Naive B cell (primary cell): ENCODE measurements at regions not wholly inside any gene's neighbourhood (a gene's known extent, or its start where the extent isn't known, plus 50 kb on each side); places are given as distances from the start of the nearest gene placed in this dataset.

Experiments
- ATAC-seq, 2 donors: fragments of 150-1000 bp; cut with Tn5 transposase; 2 replicates each; pipeline ENCODE4 v1.10.0; 2021; ENCODE audit warnings: low read depth in 2 of 2, mild to moderate bottlenecking in 2 of 2, moderate library complexity in 2 of 2
- DNase-seq: peaks from one replicate; pipeline ENCODE4 v3.0.0; 2022
- H3K27ac Mint-ChIP-seq, 6 donors: one replicate each; pipeline ENCODE4 v1.8.0; 2020 to 2022; ENCODE audit warnings: mild to moderate bottlenecking in 6 of 6, mixed read lengths in 6 of 6, moderate library complexity in 5 of 6, inconsistent platforms in 2 of 6
- H3K27me3 Mint-ChIP-seq, 3 donors: one replicate each; pipeline ENCODE4 v1.8.0; 2021 to 2022; ENCODE audit warnings: mixed read lengths in 3 of 3, mild to moderate bottlenecking in 1 of 3
- H3K36me3 Mint-ChIP-seq, 2 donors: one replicate each; pipeline ENCODE4 v1.8.0; 2020 to 2022; ENCODE audit warnings: mixed read lengths in 2 of 2, inconsistent platforms in 1 of 2, mild to moderate bottlenecking in 1 of 2
- H3K4me1 Mint-ChIP-seq, 3 donors: one replicate each; pipeline ENCODE4 v1.8.0; 2020 to 2022; ENCODE audit warnings: mixed read lengths in 3 of 3, inconsistent platforms in 1 of 3, mild to moderate bottlenecking in 1 of 3, moderate library complexity in 1 of 3
- H3K4me3 Mint-ChIP-seq, 8 donors: one replicate each; pipeline ENCODE4 v1.8.0; 2020 to 2022; ENCODE audit warnings: mild to moderate bottlenecking in 8 of 8, mixed read lengths in 8 of 8, moderate library complexity in 8 of 8, inconsistent platforms in 2 of 8
- H3K9me3 Mint-ChIP-seq, 7 donors: one replicate each; pipeline ENCODE4 v1.8.0; 2020 to 2022; ENCODE audit warnings: mixed read lengths in 7 of 7, mild to moderate bottlenecking in 5 of 7, inconsistent platforms in 2 of 7, moderate library complexity in 1 of 7

DNA sequence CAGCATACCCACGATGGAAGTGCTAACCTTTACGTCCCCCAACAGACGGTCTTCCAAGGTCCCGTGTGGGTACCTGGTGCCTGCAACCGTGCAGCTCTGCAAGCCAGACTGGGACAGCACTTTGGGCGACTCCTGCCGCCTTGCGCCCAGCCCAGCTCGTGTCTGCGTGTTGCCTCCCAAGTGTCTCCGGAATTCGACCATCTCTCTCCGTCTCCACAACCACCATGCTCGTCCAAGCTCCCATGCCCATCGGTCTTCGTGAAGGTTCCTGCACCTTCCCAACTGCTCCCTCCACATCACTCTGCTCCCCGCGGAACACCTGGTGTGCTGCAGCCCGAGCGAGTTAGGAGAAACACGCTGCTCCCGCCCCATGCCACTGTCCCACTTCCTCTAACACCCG is 173.2 kb upstream of the AFDN start:
- no peaks in the 10 kb centered on the region for H3K27me3 Mint-ChIP-seq
- no peaks in the 10 kb centered on the region for H3K36me3 Mint-ChIP-seq
- DNase-seq (no peak), ATAC-seq (no peak)
- no peaks in the 10 kb centered on the region for H3K4me1 Mint-ChIP-seq
- H3K27ac Mint-ChIP-seq = no peak overlapping the region
- H3K4me3 Mint-ChIP-seq = peak overlapping the region in 1 of 8 donors; percentile 53
- peaks cover 0 to 8% (median 2%) of the 10 kb centered on the region in 7 donors for H3K9me3 Mint-ChIP-seq

DNA sequence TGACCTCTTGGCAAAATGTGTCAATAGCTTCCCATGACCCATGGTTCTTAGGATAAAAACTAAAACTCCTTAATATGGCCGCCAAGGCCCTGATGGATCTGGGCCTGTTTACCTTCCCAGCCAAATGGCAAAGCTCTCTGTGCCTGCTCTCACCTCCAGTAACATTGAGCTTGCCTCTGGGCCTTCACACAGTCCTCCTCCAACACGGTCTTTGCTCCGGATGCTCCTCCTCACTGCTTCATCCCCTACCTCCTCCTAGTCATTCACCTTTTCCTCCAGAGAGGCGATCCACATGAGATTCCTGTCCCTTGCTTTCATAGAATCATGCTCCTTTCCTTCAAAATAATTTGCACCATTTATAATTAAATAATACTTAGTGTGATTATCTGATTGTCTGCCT is 172.3 kb upstream of the AFDN start:
- H3K36me3 Mint-ChIP-seq = no peaks in the 10 kb centered on the region
- H3K4me3 Mint-ChIP-seq = no peak overlapping the region
- no peak overlapping the region for H3K27ac Mint-ChIP-seq
- H3K27me3 Mint-ChIP-seq = no peaks in the 10 kb centered on the region
- no peaks in the 10 kb centered on the region for H3K4me1 Mint-ChIP-seq
- DNase-seq (no peak), ATAC-seq (no peak)
- H3K9me3 Mint-ChIP-seq = peaks cover 0 to 8% (median 2%) of the 10 kb centered on the region in 7 donors

DNA sequence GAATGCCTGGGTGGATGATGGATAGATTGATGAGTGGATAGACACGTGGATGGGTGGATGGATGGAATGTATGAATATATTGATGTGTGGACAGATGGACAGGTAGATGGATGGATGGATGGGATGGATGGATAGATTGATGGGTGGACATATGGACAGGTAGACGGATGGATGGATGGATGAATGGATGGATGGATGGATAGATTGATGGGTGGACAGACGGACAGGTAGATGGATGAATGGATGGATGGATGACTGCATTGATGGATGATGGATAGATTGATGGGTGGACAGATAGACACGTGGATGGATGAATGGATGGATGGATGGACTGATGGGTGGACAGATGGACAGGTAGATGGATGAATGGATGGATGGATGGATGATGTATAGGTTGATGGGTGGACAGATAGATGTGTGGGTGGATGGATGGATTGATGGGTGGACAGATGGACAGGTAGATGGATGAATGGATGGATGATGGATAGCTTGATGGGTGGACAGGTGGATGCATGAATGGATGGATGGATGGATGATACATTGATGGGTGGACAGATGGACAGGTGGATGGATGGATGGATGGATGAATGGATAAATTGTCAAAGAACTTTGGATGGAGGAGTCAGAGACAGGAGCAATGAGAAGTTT is 171.4 kb upstream of the AFDN start:
- no peaks in the 10 kb centered on the region for H3K36me3 Mint-ChIP-seq
- H3K9me3 Mint-ChIP-seq = peaks cover 0 to 8% (median 2%) of the 10 kb centered on the region in 7 donors
- ATAC-seq (no peak), DNase-seq (no peak)
- no peaks in the 10 kb centered on the region for H3K27me3 Mint-ChIP-seq
- no peaks in the 10 kb centered on the region for H3K4me1 Mint-ChIP-seq
- H3K27ac Mint-ChIP-seq = no peak overlapping the region
- no peak overlapping the region for H3K4me3 Mint-ChIP-seq

DNA sequence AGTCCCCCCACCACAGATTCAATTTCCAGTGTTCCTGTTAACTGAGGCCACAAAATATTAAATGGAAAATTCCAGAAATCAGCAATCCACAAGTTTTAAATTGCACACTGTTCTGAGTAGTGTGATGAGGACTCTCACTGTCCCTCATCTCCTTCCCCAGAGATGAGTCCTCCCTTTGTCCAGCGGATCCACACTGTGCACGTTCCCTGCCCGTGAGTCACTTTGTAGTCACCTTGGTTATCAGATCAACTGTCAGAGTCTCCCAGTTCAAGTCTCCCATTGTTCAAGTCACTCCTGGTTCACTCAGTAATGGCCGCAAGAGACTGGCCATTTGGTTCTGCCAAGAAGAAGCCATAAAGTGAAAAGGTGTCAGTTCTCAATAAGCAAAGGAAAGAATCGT is 168.6 kb upstream of the AFDN start:
- DNase-seq (no peak), ATAC-seq (no peak)
- peaks cover 0 to 6% (median 2%) of the 10 kb centered on the region in 7 donors for H3K9me3 Mint-ChIP-seq
- H3K4me1 Mint-ChIP-seq = no peaks in the 10 kb centered on the region
- no peaks in the 10 kb centered on the region for H3K36me3 Mint-ChIP-seq
- H3K27ac Mint-ChIP-seq = peak overlapping the region in 1 of 6 donors; percentile 30
- no peak overlapping the region for H3K4me3 Mint-ChIP-seq
- no peaks in the 10 kb centered on the region for H3K27me3 Mint-ChIP-seq

DNA sequence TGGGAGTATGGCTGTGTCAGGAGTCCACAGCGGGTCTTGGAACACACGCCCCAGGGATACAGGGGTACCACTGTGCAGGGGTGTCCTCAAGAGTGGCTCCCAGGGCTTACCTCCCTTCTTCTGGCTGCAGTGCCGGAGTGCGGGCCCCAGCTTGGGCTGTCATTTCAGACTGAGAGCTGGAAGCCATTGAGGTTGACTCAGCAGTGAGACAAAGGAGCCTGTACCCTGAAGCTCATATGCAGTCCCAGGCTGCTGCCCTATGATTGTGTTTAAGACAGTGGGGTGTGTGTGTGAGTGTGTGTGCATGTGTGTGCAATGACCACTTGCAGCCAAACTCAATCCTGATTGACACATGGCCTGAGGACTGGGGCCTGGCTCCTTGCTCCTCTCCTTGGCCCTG is 167.7 kb upstream of the AFDN start:
- Mint-ChIP-seq H3K4me1 (no peaks in the 10 kb centered on the region), H3K4me3 (no peak overlapping the region), H3K27me3 (peaks cover 0 to under 1% (median 0%) of the 10 kb centered on the region in 3 donors), H3K9me3 (peaks cover 0 to 2% (median 0%) of the 10 kb centered on the region in 7 donors), H3K36me3 (no peaks in the 10 kb centered on the region), H3K27ac (peak overlapping the region in 1 of 6 donors; percentile 22)
- ATAC-seq (no peak), DNase-seq (no peak)

DNA sequence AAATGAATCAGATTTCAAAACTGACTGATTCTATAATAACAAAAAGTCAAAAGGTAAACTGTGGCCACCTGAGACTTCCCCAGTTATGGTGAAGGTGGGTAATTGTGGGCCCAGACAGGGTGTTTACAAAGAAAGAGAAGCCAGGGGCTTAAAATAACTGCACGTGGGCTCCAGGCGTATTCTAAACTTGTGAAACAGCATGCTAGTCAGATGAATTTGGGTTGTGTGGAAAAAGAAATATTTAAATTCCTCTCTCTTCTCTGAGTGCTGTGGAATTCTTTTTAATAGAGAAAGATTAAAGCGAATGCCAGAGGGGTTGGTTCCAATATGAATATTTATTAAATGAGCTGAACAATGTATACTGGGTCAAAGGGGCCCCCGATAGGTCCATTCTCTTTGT is 166.3 kb upstream of the AFDN start:
- H3K4me1 Mint-ChIP-seq = no peaks in the 10 kb centered on the region

DNA sequence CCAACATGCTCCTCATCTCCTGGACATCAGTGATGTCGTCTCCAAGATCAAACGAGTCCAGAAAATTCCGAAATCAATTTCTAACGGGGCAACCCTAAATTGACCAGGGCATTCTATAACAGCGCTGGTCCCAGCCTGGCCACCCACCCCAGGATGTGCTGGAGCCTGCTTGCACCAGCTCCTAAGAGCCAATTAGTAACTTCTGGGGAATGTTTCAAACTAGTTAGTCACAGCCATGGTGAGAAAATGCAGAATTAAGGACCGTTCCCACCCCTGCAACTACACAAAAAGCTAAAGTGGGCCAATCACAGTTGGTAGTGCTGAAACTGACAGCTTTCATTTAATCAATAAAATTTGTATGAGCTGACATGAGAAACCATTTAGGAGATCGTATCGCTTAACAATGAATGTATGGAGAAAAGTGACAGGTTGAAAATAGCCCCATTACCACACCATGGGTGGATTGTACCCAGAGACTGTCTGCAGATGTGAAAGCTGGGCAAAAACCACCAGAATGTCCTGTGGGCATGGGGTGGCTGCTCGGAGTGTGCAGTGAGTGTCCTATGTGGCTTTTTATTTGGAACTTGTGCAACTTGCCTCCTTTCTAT is 165.7 kb upstream of the AFDN start:
- no peak for DNase-seq
- ATAC-seq = no peak
- no peak overlapping the region for H3K27ac Mint-ChIP-seq
- H3K4me3 Mint-ChIP-seq = no peak overlapping the region
- H3K4me1 Mint-ChIP-seq = no peaks in the 10 kb centered on the region
- peaks cover 0 to 2% (median 0%) of the 10 kb centered on the region in 7 donors for H3K9me3 Mint-ChIP-seq
- H3K36me3 Mint-ChIP-seq = no peaks in the 10 kb centered on the region
- H3K27me3 Mint-ChIP-seq = peaks cover 0 to 8% (median 3%) of the 10 kb centered on the region in 3 donors

More for the DNA sequence above, 166.3 kb upstream of the AFDN start:
- no peak for DNase-seq
- Mint-ChIP-seq H3K4me3 (no peak overlapping the region), H3K27me3 (peaks cover 0 to 8% (median 0%) of the 10 kb centered on the region in 3 donors), H3K9me3 (peaks cover 0 to 2% (median 0%) of the 10 kb centered on the region in 7 donors), H3K27ac (no peak overlapping the region), H3K36me3 (no peaks in the 10 kb centered on the region)
- ATAC-seq = no peak

DNA sequence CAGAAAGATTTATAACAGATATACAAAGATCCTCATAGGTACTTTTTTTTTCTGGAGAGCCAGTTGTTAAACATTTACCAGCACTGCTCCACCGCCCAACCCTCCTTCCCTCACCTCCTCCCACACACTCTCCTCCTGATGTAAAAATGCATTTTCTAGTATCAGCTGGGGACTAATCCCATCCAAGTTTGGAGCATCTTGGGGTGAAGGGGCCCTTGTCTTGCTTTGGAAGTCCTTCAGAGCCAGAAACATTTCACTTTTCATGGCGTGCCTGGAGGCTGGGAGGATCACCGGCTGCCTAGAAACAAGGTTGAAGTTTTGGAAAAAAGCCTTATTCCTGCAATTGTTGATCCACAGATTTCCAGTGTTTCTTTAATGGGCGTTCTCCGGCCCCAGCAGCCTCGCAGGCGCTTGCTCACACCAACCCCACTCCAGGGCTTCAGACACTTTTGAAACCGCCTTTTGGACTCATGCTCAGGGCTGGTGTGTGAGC is 165.1 kb upstream of the AFDN start:
- H3K27ac Mint-ChIP-seq = no peak overlapping the region
- H3K4me1 Mint-ChIP-seq = no peaks in the 10 kb centered on the region
- ATAC-seq = no peak
- peaks cover 0 to 2% (median 0%) of the 10 kb centered on the region in 7 donors for H3K9me3 Mint-ChIP-seq
- DNase-seq = no peak
- H3K36me3 Mint-ChIP-seq = no peaks in the 10 kb centered on the region
- H3K4me3 Mint-ChIP-seq = no peak overlapping the region
- peaks cover 4 to 8% (median 8%) of the 10 kb centered on the region in 3 donors for H3K27me3 Mint-ChIP-seq

DNA sequence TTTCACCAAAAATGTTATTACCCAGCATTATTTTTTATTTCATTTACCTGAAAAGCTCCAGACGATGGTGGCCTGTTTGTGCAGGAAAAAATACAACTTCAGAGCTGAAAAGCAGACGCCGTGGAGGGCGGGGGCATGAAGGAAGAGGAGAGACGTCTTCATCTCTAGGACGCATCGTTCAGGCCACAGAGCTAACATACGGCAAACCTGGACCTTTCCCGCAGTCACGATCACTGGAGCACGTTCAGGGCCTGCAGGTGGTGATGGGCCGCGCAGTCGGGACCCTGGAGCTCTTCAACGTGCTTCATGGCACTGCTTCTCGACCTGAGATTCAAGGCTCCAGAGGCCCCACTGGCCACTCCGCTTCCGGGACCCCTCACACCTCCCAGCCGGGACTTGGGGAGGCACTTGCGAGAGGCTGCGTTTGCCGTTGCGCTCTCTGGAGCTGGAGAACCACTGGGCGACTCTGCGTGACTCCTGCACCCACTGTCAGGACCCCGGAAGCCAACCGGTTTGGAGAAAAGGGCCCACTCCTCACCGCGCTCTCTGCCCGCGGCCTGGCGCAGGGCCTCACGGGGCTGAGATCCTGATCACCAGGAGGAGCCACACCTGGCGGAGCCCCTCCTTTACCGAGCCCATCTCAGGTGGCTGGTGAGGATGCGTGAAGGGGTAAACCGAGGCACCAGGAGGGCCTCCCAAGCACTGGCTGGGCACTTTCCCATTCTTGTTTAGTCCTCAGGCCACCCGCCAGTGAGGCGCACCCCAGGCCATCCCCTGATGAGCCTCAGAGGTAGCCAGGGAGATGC is 164.4 kb upstream of the AFDN start:
- Mint-ChIP-seq H3K27ac (no peak overlapping the region), H3K27me3 (peaks cover 8 to 11% (median 8%) of the 10 kb centered on the region in 3 donors), H3K4me1 (no peaks in the 10 kb centered on the region), H3K9me3 (peaks cover 0 to 2% (median 0%) of the 10 kb centered on the region in 7 donors), H3K4me3 (no peak overlapping the region), H3K36me3 (no peaks in the 10 kb centered on the region)
- DNase-seq (no peak), ATAC-seq (no peak)

DNA sequence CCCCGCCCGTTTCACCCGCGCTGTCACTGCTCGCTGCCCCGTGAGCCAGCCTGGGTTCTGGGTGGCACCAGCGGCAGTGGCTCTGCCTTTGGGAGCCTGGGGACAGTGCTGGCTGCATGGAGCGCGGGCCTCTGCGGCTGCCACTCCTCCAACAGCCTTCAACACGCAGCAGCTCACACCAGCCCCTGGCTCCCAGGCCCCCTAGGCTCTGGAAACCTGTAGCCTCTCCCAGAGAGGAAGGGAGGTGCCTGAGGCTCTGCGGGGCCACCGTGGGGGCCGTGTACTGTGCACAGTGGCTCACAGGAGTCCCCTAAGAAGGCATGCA is 163.9 kb upstream of the AFDN start:
- Mint-ChIP-seq H3K4me3 (no peak overlapping the region), H3K36me3 (no peaks in the 10 kb centered on the region), H3K9me3 (peaks cover 0 to 2% (median 0%) of the 10 kb centered on the region in 7 donors), H3K4me1 (no peaks in the 10 kb centered on the region), H3K27ac (no peak overlapping the region), H3K27me3 (peaks cover 8 to 16% (median 8%) of the 10 kb centered on the region in 3 donors)
- ATAC-seq (no peak), DNase-seq (no peak)

DNA sequence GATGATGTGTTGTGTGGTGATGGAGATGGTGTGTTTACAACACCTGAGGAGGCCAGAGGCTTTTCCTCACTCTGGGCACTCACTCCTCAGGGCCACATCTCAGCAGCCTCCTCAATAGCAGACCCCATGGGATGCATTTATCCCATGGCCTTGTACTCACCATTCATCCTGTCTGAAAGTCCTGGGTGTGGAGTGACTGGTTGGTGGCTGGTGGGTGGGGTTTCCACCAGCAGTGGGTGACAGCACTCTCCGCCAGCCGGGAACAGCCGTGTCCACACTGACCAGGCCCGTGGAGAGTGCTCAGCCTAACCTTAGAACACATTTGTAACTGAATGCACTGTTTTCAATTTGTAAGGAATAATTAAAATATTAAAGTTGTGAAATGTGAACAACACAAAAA is 163.4 kb upstream of the AFDN start:
- Mint-ChIP-seq H3K4me1 (no peaks in the 10 kb centered on the region), H3K27me3 (peaks cover 8 to 20% (median 8%) of the 10 kb centered on the region in 3 donors), H3K4me3 (no peak overlapping the region), H3K27ac (no peak overlapping the region), H3K9me3 (no peaks in the 10 kb centered on the region), H3K36me3 (no peaks in the 10 kb centered on the region)
- no peak for ATAC-seq
- no peak for DNase-seq

DNA sequence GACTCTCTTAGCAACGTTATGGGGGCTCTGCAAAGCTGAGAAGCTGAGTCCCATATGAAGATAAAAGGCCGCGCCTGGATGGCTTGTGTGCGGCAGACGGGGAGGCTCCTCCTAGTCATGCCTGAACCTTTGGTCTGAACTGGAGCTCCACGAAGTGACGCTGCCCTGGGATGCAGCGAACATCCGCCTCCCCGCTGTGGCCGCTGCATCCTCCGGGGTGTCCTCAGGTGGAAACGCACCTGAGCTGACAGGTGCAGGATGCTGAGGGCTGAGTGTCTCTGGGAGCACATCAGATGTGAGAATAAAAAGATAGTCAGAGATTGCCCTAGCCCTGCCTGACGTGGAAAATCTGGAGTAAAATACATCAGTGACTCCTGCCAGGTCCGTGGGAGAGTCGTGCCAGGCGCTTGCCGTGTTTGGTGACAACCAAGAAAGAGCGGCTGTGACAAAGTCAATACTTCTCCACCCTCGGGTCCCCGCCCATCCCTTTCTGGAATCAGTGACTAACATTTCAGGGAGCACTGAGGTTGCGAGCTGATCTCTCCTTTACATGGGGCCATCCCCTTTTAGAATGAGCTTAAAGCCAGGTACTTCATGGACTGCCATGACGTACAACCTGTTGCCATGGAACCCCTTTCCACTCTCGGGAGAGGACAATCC is 162.8 kb upstream of the AFDN start:
- Mint-ChIP-seq H3K4me3 (no peak overlapping the region), H3K27ac (no peak overlapping the region), H3K36me3 (no peaks in the 10 kb centered on the region), H3K4me1 (no peaks in the 10 kb centered on the region), H3K9me3 (no peaks in the 10 kb centered on the region), H3K27me3 (peaks cover 8 to 21% (median 8%) of the 10 kb centered on the region in 3 donors)
- DNase-seq (no peak), ATAC-seq (no peak)
